ENCODE measurements at regions not wholly inside any gene's neighbourhood (a gene's known extent, or its start where the extent isn't known, plus 50 kb on each side); places are given as distances from the start of the nearest gene placed in this dataset.

DNA sequence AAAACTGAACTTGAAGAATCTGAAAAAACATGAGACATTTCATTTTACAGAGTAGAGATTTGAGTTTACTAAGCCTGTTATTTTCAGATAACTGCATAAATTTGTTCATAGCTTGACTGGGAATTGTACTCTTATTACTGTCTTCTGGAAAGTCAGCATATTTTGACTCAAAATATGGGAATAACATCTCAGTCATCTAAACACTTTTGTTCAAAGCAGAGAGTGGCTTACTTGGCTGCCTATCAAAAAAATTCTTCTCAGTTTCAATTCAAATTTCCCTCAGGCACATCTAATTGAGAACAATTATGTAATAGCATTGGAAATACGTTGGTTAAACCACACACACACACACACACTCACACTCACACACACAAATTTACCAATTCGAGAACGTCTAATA is 384.6 kb downstream of the ARL4A start:
- TF ChIP-seq, protein P1, sequence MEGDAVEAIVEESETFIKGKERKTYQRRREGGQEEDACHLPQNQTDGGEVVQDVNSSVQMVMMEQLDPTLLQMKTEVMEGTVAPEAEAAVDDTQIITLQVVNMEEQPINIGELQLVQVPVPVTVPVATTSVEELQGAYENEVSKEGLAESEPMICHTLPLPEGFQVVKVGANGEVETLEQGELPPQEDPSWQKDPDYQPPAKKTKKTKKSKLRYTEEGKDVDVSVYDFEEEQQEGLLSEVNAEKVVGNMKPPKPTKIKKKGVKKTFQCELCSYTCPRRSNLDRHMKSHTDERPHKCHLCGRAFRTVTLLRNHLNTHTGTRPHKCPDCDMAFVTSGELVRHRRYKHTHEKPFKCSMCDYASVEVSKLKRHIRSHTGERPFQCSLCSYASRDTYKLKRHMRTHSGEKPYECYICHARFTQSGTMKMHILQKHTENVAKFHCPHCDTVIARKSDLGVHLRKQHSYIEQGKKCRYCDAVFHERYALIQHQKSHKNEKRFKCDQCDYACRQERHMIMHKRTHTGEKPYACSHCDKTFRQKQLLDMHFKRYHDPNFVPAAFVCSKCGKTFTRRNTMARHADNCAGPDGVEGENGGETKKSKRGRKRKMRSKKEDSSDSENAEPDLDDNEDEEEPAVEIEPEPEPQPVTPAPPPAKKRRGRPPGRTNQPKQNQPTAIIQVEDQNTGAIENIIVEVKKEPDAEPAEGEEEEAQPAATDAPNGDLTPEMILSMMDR (IDR thresholded peaks at IDR 0.05; ENCODE audit: low read depth, low read length, poor library complexity, severe bottlenecking) = no peak
- no peak for TF ChIP-seq EZH2phosphoT487 (IDR thresholded peaks at IDR 0.05; ENCODE audit: borderline replicate concordance, low read length)

All from DOHH2 (cell line).